ENCODE measurements at regions not wholly inside any gene's neighbourhood (a gene's known extent, or its start where the extent isn't known, plus 50 kb on each side); places are given as distances from the start of the nearest gene placed in this dataset.

DNA sequence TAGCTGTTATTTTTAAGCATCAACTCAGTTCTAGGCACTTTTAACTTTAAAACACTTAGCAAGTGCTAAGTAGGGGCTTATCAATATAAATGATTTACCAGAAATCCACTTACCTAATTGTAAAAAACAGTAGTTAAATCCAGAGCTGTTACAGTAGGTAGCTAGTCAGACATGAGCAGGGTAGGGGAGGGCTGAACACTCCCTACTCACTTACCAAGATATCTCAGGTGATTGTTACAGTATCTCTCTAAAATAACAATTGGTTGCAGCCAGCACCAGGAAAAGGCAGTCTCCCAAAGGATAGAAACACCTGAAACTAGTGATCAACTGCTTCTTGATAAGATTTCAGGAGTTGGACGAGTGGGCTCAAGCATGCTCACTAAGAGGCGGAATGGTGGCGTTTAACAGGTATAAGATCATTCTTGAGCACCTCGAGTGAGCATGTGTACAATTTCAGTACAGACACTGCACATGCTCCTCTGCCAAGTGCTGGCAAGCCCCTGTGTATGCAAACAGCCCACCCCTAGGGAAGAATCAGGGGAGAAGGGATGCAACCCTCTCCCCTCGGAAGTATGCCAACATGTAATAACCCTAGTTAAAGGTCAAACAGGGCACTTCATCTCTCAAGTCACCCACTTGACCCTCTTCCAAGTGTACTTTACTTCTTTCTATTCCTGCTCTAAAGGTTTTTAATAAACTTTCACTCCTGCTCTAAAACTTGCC, 1113.6 kb upstream of the SEL1L start:
- Histone ChIP-seq H3K27ac (ENCODE audit: extremely low read depth, low read depth, low read length) (no peak overlapping the region), H3K4me3 (ENCODE audit: low read depth, low read length) (no peak overlapping the region), H3K4me1 (ENCODE audit: control insufficient read depth, insufficient read depth, low read length) (no peaks in the 10 kb centered on the region), H3K9me3 (ENCODE audit: control insufficient read depth, insufficient read depth, low read depth, low read length) (no peaks in the 10 kb centered on the region), H3K36me3 (ENCODE audit: control insufficient read depth in 2 of 2, insufficient read depth in 1 of 2, low read length in 2 of 2) (no peaks in the 10 kb centered on the region)
- no peak for TF ChIP-seq KLF16 (tag by site-specific recombination; IDR thresholded peaks at IDR 0.05)
- no peak for TF ChIP-seq ZNF391 (tag by site-specific recombination; IDR thresholded peaks at IDR 0.05; ENCODE audit: borderline replicate concordance, low read depth)
- TF ChIP-seq ZNF133 (tag by site-specific recombination; IDR thresholded peaks at IDR 0.05) = no peak
- TF ChIP-seq EGR2 (tag by site-specific recombination; IDR thresholded peaks at IDR 0.05; ENCODE audit: low read depth) = no peak
- no peak for TF ChIP-seq ZNF223 (tag by site-specific recombination; IDR thresholded peaks at IDR 0.05)
- no peak for TF ChIP-seq ZNF610 (tag by site-specific recombination; IDR thresholded peaks at IDR 0.05; ENCODE audit: borderline replicate concordance)
- TF ChIP-seq ZNF292 (tag by site-specific recombination; IDR thresholded peaks at IDR 0.05; ENCODE audit: borderline replicate concordance, low read depth) = no peak
- no peak for TF ChIP-seq ZNF518A (tag by site-specific recombination; conservative IDR thresholded peaks at IDR 0.05; ENCODE audit: low read depth)
- TF ChIP-seq ZNF792 (tag by site-specific recombination; IDR thresholded peaks at IDR 0.05) = no peak
- no peak for TF ChIP-seq ZNF623 (tag by site-specific recombination; IDR thresholded peaks at IDR 0.05)
- TF ChIP-seq, protein P1, sequence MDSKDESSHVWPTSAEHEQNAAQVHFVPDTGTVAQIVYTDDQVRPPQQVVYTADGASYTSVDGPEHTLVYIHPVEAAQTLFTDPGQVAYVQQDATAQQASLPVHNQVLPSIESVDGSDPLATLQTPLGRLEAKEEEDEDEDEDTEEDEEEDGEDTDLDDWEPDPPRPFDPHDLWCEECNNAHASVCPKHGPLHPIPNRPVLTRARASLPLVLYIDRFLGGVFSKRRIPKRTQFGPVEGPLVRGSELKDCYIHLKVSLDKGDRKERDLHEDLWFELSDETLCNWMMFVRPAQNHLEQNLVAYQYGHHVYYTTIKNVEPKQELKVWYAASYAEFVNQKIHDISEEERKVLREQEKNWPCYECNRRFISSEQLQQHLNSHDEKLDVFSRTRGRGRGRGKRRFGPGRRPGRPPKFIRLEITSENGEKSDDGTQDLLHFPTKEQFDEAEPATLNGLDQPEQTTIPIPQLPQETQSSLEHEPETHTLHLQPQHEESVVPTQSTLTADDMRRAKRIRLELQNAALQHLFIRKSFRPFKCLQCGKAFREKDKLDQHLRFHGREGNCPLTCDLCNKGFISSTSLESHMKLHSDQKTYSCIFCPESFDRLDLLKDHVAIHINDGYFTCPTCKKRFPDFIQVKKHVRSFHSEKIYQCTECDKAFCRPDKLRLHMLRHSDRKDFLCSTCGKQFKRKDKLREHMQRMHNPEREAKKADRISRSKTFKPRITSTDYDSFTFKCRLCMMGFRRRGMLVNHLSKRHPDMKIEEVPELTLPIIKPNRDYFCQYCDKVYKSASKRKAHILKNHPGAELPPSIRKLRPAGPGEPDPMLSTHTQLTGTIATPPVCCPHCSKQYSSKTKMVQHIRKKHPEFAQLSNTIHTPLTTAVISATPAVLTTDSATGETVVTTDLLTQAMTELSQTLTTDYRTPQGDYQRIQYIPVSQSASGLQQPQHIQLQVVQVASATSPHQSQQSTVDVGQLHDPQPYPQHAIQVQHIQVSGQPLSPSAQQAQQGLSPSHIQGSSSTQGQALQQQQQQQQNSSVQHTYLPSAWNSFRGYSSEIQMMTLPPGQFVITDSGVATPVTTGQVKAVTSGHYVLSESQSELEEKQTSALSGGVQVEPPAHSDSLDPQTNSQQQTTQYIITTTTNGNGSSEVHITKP (tag by site-specific recombination; IDR thresholded peaks at IDR 0.05) = no peak
- no peak for TF ChIP-seq ZNF148 (tag by site-specific recombination; IDR thresholded peaks at IDR 0.05; ENCODE audit: borderline replicate concordance)
- TF ChIP-seq ZNF585B (tag by site-specific recombination; IDR thresholded peaks at IDR 0.05) = no peak
- TF ChIP-seq ZBTB10 (tag by site-specific recombination; IDR thresholded peaks at IDR 0.05) = no peak
- no peak for TF ChIP-seq ZNF202 (tag by site-specific recombination; IDR thresholded peaks at IDR 0.05; ENCODE audit: borderline replicate concordance)
- no peak for TF ChIP-seq ZNF521 (tag by site-specific recombination; IDR thresholded peaks at IDR 0.05)
- no peak for TF ChIP-seq ZNF350 (tag by site-specific recombination; IDR thresholded peaks at IDR 0.05)
- no peak for TF ChIP-seq SP7 (tag by site-specific recombination; IDR thresholded peaks at IDR 0.05)
- ChIA-PET CTCF (interaction anchor here (0.7 kb wide), 1 partner anchor 17 kb away, joined by 3 read pairs; no protein-coding TSS in a partner anchor), POLR2A (no interaction called here)
